ENCODE measurements at regions not wholly inside any gene's neighbourhood (a gene's known extent, or its start where the extent isn't known, plus 50 kb on each side); places are given as distances from the start of the nearest gene placed in this dataset.

DNA sequence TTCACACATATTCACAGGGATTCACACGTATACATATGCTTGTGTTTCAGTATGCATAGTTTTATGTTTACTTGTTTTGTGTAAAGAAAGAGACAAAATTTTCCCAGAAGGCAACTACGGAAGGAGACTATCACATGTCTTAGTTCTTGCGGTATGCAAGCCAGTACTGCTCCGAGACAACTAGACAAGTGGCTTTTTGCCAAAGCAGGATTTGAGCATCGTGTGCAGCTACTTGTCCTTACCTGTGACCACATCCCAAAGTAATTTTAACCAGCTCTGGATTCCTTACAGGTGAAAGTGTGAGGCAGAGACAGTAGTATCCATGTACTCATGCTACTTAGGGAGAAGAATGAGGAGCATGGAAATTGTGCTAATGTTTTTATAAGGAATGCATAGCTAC lies 591.4 kb upstream of the NR2F2 start:
- TF ChIP-seq, protein P1, sequence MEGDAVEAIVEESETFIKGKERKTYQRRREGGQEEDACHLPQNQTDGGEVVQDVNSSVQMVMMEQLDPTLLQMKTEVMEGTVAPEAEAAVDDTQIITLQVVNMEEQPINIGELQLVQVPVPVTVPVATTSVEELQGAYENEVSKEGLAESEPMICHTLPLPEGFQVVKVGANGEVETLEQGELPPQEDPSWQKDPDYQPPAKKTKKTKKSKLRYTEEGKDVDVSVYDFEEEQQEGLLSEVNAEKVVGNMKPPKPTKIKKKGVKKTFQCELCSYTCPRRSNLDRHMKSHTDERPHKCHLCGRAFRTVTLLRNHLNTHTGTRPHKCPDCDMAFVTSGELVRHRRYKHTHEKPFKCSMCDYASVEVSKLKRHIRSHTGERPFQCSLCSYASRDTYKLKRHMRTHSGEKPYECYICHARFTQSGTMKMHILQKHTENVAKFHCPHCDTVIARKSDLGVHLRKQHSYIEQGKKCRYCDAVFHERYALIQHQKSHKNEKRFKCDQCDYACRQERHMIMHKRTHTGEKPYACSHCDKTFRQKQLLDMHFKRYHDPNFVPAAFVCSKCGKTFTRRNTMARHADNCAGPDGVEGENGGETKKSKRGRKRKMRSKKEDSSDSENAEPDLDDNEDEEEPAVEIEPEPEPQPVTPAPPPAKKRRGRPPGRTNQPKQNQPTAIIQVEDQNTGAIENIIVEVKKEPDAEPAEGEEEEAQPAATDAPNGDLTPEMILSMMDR (optimal IDR thresholded peaks at IDR 0.05 in 1 of 3, IDR thresholded peaks at IDR 0.05 in 1 of 3, conservative IDR thresholded peaks at IDR 0.05 in 1 of 3; ENCODE audit: extremely low read depth in 1 of 3, insufficient read depth in 2 of 3, low read length in 3 of 3): no peak
- no peak for TF ChIP-seq EZH2 (IDR thresholded peaks at IDR 0.05; ENCODE audit: low read length)

Data from keratinocyte (primary cell).